Astrocyte (in vitro differentiated cells and primary cell): ENCODE measurements at regions not wholly inside any gene's neighbourhood (a gene's known extent, or its start where the extent isn't known, plus 50 kb on each side); places are given as distances from the start of the nearest gene placed in this dataset.
A peak's percentile ranks its signal among the peaks of the same experiment; 100 is the strongest.

Source experiments
- DNase-seq: peaks from one replicate; pipeline ENCODE4 v3.0.0-alpha.2; 2010; ENCODE audit warnings: low read depth
- FAIRE-seq: peaks from 2 replicates; lab custom pipeline; 2011; peaks lifted over from hg19 to GRCh38; lab: Jason Lieb, UNC
- H2AFZ ChIP-seq: 2 replicates; pipeline ENCODE4 v1.6.0; 2012; ENCODE audit warnings: low read depth, low read length, inconsistent platforms
- H3K27ac ChIP-seq: 2 replicates; pipeline ENCODE4 v1.5.1; 2011; ENCODE audit warnings: low read depth, low read length, inconsistent platforms
- H3K27me3 ChIP-seq: 2 replicates; pipeline ENCODE4 v1.6.0; 2011; ENCODE audit warnings: low read length, inconsistent platforms; ENCODE audit not compliant: insufficient read depth
- H3K36me3 ChIP-seq: 2 replicates; pipeline ENCODE4 v1.5.1; 2011; ENCODE audit warnings: low read length, inconsistent platforms; ENCODE audit not compliant: insufficient read depth
- H3K4me1 ChIP-seq: 2 replicates; pipeline ENCODE4 v1.5.1; 2011; ENCODE audit warnings: low read length, inconsistent platforms; ENCODE audit not compliant: insufficient read depth
- H3K4me2 ChIP-seq: 2 replicates; pipeline ENCODE4 v1.6.0; 2012; ENCODE audit warnings: low read length, inconsistent platforms
- H3K4me3 ChIP-seq: 2 replicates; pipeline ENCODE4 v1.5.1; 2011; ENCODE audit warnings: low read depth, mild to moderate bottlenecking, low read length, inconsistent platforms; ENCODE audit not compliant: insufficient read depth
- H3K79me2 ChIP-seq: 2 replicates; pipeline ENCODE4 v1.6.0; 2012; ENCODE audit warnings: mild to moderate bottlenecking, low read length, inconsistent platforms; ENCODE audit not compliant: insufficient read depth
- H3K9ac ChIP-seq: 2 replicates; pipeline ENCODE4 v1.6.0; 2012; ENCODE audit warnings: mild to moderate bottlenecking, low read length, inconsistent platforms
- H3K9me3 ChIP-seq: 2 replicates; pipeline ENCODE4 v1.5.1; 2012; ENCODE audit warnings: low read depth, mild to moderate bottlenecking, low read length, inconsistent platforms; ENCODE audit not compliant: insufficient read depth
- H4K20me1 ChIP-seq: 2 replicates; pipeline ENCODE4 v1.6.0; 2012; ENCODE audit warnings: low read length, inconsistent platforms; ENCODE audit not compliant: insufficient read depth
- H3K27ac Mint-ChIP-seq: one replicate; pipeline ENCODE4 v1.8.0; 2021; ENCODE audit warnings: mild to moderate bottlenecking, mixed read lengths; ENCODE audit not compliant: unreplicated experiment
- H3K27me3 Mint-ChIP-seq: one replicate; pipeline ENCODE4 v1.8.0; 2021; ENCODE audit warnings: low read depth, mixed read lengths; ENCODE audit not compliant: unreplicated experiment
- H3K36me3 Mint-ChIP-seq: one replicate; pipeline ENCODE4 v1.8.0; 2021; ENCODE audit warnings: low read depth, mixed read lengths; ENCODE audit not compliant: unreplicated experiment
- H3K4me1 Mint-ChIP-seq: one replicate; pipeline ENCODE4 v1.8.0; 2021; ENCODE audit warnings: low read depth, mixed read lengths; ENCODE audit not compliant: unreplicated experiment
- H3K4me3 Mint-ChIP-seq: one replicate; pipeline ENCODE4 v1.8.0; 2021; ENCODE audit warnings: mild to moderate bottlenecking, moderate library complexity, mixed read lengths; ENCODE audit not compliant: unreplicated experiment
- H3K9me3 Mint-ChIP-seq: one replicate; pipeline ENCODE4 v1.8.0; 2021; ENCODE audit warnings: mild to moderate bottlenecking, mixed read lengths; ENCODE audit not compliant: unreplicated experiment
- EZH2 ChIP-seq: IDR thresholded peaks from 2 replicates; pipeline ENCODE4 v1.6.1; 2012; ENCODE audit warnings: mild to moderate bottlenecking, low read length, inconsistent platforms; ENCODE audit not compliant: insufficient read depth
- TF ChIP-seq, protein P1 (sequence below): IDR thresholded peaks from 2 replicates; pipeline ENCODE4 v1.5.1; 2011; ENCODE audit warnings: low read depth, mild to moderate bottlenecking, inconsistent platforms, low read length, moderate library complexity; ENCODE audit not compliant: insufficient read depth

DNA sequence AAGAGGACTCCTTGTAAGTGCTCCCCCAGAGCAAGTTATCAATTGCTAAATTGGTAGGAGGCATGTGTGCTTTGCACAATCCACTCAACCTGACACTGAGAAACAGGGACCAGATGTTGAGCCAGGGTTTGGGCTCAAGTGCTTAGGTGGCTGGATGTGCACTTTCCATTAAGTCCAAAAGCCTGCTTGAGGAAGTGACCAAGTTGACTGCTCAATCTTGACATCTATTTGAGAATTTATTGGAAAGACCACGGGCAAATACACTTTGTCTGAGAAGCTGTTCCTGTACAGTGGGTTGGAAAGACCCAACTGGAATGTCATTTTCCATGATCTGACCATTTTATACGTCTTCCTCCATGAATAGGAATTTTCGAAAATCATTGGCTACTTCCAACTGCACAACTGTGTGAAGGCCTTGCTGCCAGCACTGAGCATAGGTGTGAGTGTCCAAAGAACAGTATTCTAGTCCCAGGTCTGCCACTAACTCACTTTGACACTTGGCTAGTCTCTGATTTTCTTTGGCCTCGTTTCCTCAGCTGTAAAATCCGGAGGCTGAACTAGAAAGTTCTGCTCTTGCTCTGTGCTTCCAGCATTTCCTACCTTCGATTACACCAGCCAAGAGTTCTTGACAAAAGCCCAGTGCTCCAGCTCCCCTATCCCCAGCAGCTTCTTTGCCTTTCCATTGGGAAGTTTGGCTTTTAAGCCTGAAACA is 186.9 kb upstream of the ECI2 start:
- Mint-ChIP-seq H3K36me3 (no peaks in the 10 kb centered on the region), H3K27me3 (no peaks in the 10 kb centered on the region), H3K9me3 (peaks cover 4% of the 10 kb centered on the region), H3K27ac (peak overlapping the region; percentile 21), H3K4me3 (no peak overlapping the region), H3K4me1 (peaks cover 40% of the 10 kb centered on the region)
- DNase-seq (no peak), FAIRE-seq (no peak)
- Histone ChIP-seq H3K36me3 (no peaks in the 10 kb centered on the region), H3K4me1 (peaks cover 24% of the 10 kb centered on the region), H3K4me2 (no peak overlapping the region), H2AFZ (no peak overlapping the region), H3K9me3 (no peaks in the 10 kb centered on the region), H3K27ac (no peak overlapping the region), H3K27me3 (no peaks in the 10 kb centered on the region), H3K4me3 (no peak overlapping the region), H4K20me1 (no peaks in the 10 kb centered on the region), H3K79me2 (no peaks in the 10 kb centered on the region), H3K9ac (no peak overlapping the region)
- TF ChIP-seq EZH2, result no peak
- TF ChIP-seq, protein P1, sequence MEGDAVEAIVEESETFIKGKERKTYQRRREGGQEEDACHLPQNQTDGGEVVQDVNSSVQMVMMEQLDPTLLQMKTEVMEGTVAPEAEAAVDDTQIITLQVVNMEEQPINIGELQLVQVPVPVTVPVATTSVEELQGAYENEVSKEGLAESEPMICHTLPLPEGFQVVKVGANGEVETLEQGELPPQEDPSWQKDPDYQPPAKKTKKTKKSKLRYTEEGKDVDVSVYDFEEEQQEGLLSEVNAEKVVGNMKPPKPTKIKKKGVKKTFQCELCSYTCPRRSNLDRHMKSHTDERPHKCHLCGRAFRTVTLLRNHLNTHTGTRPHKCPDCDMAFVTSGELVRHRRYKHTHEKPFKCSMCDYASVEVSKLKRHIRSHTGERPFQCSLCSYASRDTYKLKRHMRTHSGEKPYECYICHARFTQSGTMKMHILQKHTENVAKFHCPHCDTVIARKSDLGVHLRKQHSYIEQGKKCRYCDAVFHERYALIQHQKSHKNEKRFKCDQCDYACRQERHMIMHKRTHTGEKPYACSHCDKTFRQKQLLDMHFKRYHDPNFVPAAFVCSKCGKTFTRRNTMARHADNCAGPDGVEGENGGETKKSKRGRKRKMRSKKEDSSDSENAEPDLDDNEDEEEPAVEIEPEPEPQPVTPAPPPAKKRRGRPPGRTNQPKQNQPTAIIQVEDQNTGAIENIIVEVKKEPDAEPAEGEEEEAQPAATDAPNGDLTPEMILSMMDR, result no peak

DNA sequence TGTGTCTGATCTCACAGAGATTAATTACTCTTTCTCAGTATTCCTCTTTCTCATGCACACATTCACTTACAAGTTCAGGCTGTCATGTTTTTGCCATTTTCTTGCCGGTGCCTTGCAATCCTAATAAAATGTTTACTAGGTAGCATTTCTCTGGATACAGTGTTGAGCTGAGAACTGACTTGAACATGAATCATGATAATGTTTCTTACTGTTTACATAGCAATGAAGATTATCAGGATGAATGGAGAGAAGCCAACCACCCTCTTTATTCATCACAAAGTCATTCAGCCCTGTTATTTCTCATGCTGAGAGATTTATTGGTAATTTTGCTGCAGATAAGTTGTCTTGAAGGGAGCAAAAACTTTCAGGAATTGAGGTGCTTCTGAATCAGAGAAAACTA is 185.5 kb upstream of the ECI2 start:
- no peaks in the 10 kb centered on the region for H3K36me3 Mint-ChIP-seq
- no peaks in the 10 kb centered on the region for H3K36me3 ChIP-seq
- H3K27me3 ChIP-seq, result no peaks in the 10 kb centered on the region
- H3K79me2 ChIP-seq, result no peaks in the 10 kb centered on the region
- no peaks in the 10 kb centered on the region for H4K20me1 ChIP-seq
- H3K27ac ChIP-seq, result peak overlapping the region; percentile 65
- H3K4me1 ChIP-seq, result peaks cover 32% of the 10 kb centered on the region
- peaks cover 48% of the 10 kb centered on the region for H3K4me1 Mint-ChIP-seq
- H3K9ac ChIP-seq, result peak overlapping the region; percentile 45
- H3K4me2 ChIP-seq, result peak overlapping the region; percentile 49
- H3K27ac Mint-ChIP-seq, result peak overlapping the region; percentile 87
- no peak overlapping the region for H2AFZ ChIP-seq
- H3K27me3 Mint-ChIP-seq, result no peaks in the 10 kb centered on the region
- no peak overlapping the region for H3K4me3 ChIP-seq
- TF ChIP-seq, protein P1, result no peak
- no peak for TF ChIP-seq EZH2
- FAIRE-seq, result peak; percentile 92
- no peaks in the 10 kb centered on the region for H3K9me3 ChIP-seq
- DNase-seq, result peak; percentile 97
- no peak overlapping the region for H3K4me3 Mint-ChIP-seq
- H3K9me3 Mint-ChIP-seq, result peaks cover 4% of the 10 kb centered on the region
